H1 (cell line): ENCODE measurements at regions not wholly inside any gene's neighbourhood (a gene's known extent, or its start where the extent isn't known, plus 50 kb on each side); places are given as distances from the start of the nearest gene placed in this dataset.

Experiments
- CEBPB ChIP-seq: IDR thresholded peaks from 2 replicates; pipeline ENCODE4 v1.6.1; 2012; ENCODE audit warnings: low read depth, low read length
- CHD1 ChIP-seq: IDR thresholded peaks from 2 replicates; pipeline ENCODE4 v1.6.1; 2012; ENCODE audit warnings: low read depth, low read length, improper control_type of control experiment
- CTCF ChIP-seq, 3 experiments: IDR thresholded peaks; 1 replicate in 2 of 3; 2 replicates in 1 of 3; pipeline versions ENCODE4 v1.5.1 to v1.6.1; 2011; ENCODE audit warnings: low read length in 3 of 3, mild to moderate bottlenecking in 3 of 3, inconsistent platforms in 2 of 3, low read depth in 1 of 3, moderate library complexity in 1 of 3; ENCODE audit not compliant: insufficient read depth in 1 of 3; ENCODE audit errors: control extremely low read depth in 1 of 3
- EP300 ChIP-seq, 2 experiments: IDR thresholded peaks; 1 replicate in 1 of 2; 2 replicates in 1 of 2; pipeline ENCODE4 v1.6.1; 2011 to 2012; ENCODE audit warnings: low read depth in 2 of 2, low read length in 2 of 2, mild to moderate bottlenecking in 2 of 2, borderline replicate concordance in 1 of 2, inconsistent platforms in 1 of 2, moderate library complexity in 1 of 2
- EZH2 ChIP-seq: fragments of 200-600 bp; sonication (generic); IDR thresholded peaks from 2 replicates; pipeline ENCODE4 v1.7.1; 2012; ENCODE audit warnings: low read depth, mild to moderate bottlenecking, moderate library complexity, low read length, inconsistent platforms; ENCODE audit not compliant: severe bottlenecking
- GABPA ChIP-seq: IDR thresholded peaks from 2 replicates; pipeline ENCODE4 v1.6.1; 2011; ENCODE audit warnings: mild to moderate bottlenecking, low read length, moderate library complexity, borderline replicate concordance; ENCODE audit not compliant: insufficient read depth
- NANOG ChIP-seq: IDR thresholded peaks from 2 replicates; pipeline ENCODE4 v1.6.1; 2011; ENCODE audit warnings: low read length, low read depth, mild to moderate bottlenecking, inconsistent platforms; ENCODE audit not compliant: insufficient read depth, poor library complexity, severe bottlenecking
- POLR2A ChIP-seq, 2 experiments: IDR thresholded peaks; 1 replicate in 1 of 2; 2 replicates in 1 of 2; pipeline ENCODE4 v1.6.1; 2011; ENCODE audit warnings: low read depth in 2 of 2, low read length in 2 of 2, mild to moderate bottlenecking in 2 of 2; ENCODE audit errors: control extremely low read depth in 1 of 2
- RBBP5 ChIP-seq: IDR thresholded peaks from 2 replicates; pipeline ENCODE4 v1.7.1; 2012; ENCODE audit warnings: low read depth, mild to moderate bottlenecking, inconsistent platforms, low read length, moderate library complexity, borderline replicate concordance
- RFX5 ChIP-seq: IDR thresholded peaks from 2 replicates; pipeline ENCODE4 v1.6.1; 2011; ENCODE audit warnings: low read depth, low read length, improper control_type of control experiment, borderline replicate concordance
- RNF2 ChIP-seq: fragments of 200-900, 300-1000 bp; sonication (generic); IDR thresholded peaks from 2 replicates; pipeline ENCODE4 v1.7.1; 2016; ENCODE audit warnings: borderline replicate concordance, low read depth, mild to moderate bottlenecking, antibody characterized with exemption, low read length; ENCODE audit not compliant: poor library complexity, severe bottlenecking; ENCODE audit errors: missing control alignments
- SUZ12 ChIP-seq: fragments of 200-600 bp; sonication (generic); IDR thresholded peaks from 2 replicates; pipeline ENCODE4 v1.6.1; 2012; ENCODE audit warnings: mild to moderate bottlenecking, inconsistent platforms, low read length, moderate library complexity, mixed read lengths
- TEAD4 ChIP-seq: IDR thresholded peaks from 2 replicates; pipeline ENCODE4 v1.6.1; 2012; ENCODE audit warnings: low read depth, low read length, inconsistent platforms, mixed read lengths

- no peak for TF ChIP-seq RFX5
- no peak for TF ChIP-seq RBBP5
- TF ChIP-seq CEBPB, result no peak
- TF ChIP-seq CTCF (IDR thresholded peaks at IDR 0.05; ENCODE audit: control extremely low read depth in 1 of 3, insufficient read depth in 1 of 3, low read depth in 1 of 3, low read length in 3 of 3), result no peak
- no peak for TF ChIP-seq GABPA
- TF ChIP-seq NANOG, result no peak
- TF ChIP-seq CHD1, result no peak
- no peak for TF ChIP-seq POLR2A (IDR thresholded peaks at IDR 0.05; ENCODE audit: control extremely low read depth in 1 of 2, low read depth in 2 of 2, low read length in 2 of 2)
- TF ChIP-seq TEAD4, result no peak
- no peak for TF ChIP-seq RNF2
- TF ChIP-seq EP300 (IDR thresholded peaks at IDR 0.05; ENCODE audit: borderline replicate concordance in 1 of 2, low read depth in 2 of 2, low read length in 2 of 2), result no peak
- no peak for TF ChIP-seq EZH2
- no peak for TF ChIP-seq SUZ12
Measured at GRCh38 chr10:9577746-9578145, 1439.9 kb upstream of the CELF2 start.
